Erythroblast (primary cell): ENCODE measurements at regions not wholly inside any gene's neighbourhood (a gene's known extent, or its start where the extent isn't known, plus 50 kb on each side); places are given as distances from the start of the nearest gene placed in this dataset.
"Not testable (repeated sequence)": the region's sequence is repeated elsewhere in the genome, so short reads cannot be mapped to it uniquely, and the experiment has no call there.

ENCODE experiments used
- GATA1 ChIP-seq: IDR thresholded peaks from 2 replicates; pipeline ENCODE4 v1.6.1; 2011; ENCODE audit warnings: low read depth, mild to moderate bottlenecking, control low read depth, low read length, moderate library complexity
- POLR2A ChIP-seq: IDR thresholded peaks from 2 replicates; pipeline ENCODE4 v1.6.1; 2011; ENCODE audit warnings: mild to moderate bottlenecking, low read length

- TF ChIP-seq POLR2A, GATA1: not testable (repeated sequence)
These were observed 581.3 kb downstream of the TUBA3C start for GRCh38 chr13:18600366-18600765.
